Gastrocnemius medialis (tissue), 4 donors: ENCODE measurements at regions not wholly inside any gene's neighbourhood (a gene's known extent, or its start where the extent isn't known, plus 50 kb on each side); places are given as distances from the start of the nearest gene placed in this dataset.

Experiments
- POLR2A ChIP-seq, 2 donors: fragments of 450-650 bp; IDR thresholded peaks; one replicate each; pipeline ENCODE4 v1.6.1; 2017; ENCODE audit warnings: antibody characterized with exemption in 2 of 2, mild to moderate bottlenecking in 2 of 2, moderate library complexity in 2 of 2
- TF ChIP-seq, protein P1 (sequence below), 5 experiments: fragments of 450-650 bp in 3 of 5; fragments of 200-600 bp in 2 of 5; sonication (generic) in 2 of 5; IDR thresholded peaks in 4 of 5; conservative IDR thresholded peaks in 1 of 5; 1 replicate in 4 of 5; 2 replicates in 1 of 5; pipeline ENCODE4 v1.5.1; 2016 to 2019; ENCODE audit warnings: antibody characterized with exemption in 5 of 5, mild to moderate bottlenecking in 3 of 5, moderate library complexity in 3 of 5

DNA sequence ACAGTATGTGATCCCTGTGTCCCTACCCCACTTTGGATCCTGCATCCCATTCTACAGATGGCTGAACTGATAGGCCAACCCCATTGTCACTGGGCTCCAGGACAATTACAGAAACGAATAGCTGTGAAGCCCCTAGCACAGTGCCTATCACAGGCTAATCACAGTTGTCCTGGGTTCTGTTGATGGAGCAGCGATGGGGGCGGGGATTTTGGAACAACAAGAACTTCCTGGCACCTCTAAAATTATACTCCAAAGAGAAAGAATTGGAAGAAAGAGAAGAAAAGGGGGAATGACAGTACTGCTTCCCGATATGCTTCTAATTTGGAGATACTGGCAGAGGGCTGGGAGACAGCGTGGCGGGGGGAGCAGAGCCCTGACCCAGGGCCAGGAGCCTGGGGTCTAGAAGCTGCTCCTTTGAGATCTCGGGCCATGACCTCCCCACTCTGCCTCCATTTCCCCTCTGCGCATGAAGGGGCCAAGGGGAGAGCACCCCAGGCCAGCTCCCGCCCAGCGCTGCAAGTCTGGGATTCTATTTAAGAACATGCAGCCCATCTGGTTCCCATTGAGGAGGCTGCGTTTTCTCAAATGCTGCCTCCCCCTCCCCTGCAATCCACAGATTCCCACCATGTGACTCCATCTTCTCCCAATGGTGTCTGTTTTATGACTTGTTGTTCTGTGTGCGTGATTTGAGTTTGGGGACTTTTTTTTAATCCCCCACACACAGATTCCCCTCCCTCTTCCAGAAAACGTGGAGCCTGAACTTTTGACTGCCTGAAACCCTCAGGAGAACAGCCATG lies 202.7 kb downstream of the CYP26B1 start:
- TF ChIP-seq POLR2A (IDR thresholded peaks at IDR 0.05): no peak
- TF ChIP-seq, protein P1, sequence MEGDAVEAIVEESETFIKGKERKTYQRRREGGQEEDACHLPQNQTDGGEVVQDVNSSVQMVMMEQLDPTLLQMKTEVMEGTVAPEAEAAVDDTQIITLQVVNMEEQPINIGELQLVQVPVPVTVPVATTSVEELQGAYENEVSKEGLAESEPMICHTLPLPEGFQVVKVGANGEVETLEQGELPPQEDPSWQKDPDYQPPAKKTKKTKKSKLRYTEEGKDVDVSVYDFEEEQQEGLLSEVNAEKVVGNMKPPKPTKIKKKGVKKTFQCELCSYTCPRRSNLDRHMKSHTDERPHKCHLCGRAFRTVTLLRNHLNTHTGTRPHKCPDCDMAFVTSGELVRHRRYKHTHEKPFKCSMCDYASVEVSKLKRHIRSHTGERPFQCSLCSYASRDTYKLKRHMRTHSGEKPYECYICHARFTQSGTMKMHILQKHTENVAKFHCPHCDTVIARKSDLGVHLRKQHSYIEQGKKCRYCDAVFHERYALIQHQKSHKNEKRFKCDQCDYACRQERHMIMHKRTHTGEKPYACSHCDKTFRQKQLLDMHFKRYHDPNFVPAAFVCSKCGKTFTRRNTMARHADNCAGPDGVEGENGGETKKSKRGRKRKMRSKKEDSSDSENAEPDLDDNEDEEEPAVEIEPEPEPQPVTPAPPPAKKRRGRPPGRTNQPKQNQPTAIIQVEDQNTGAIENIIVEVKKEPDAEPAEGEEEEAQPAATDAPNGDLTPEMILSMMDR (IDR thresholded peaks at IDR 0.05 in 4 of 5, conservative IDR thresholded peaks at IDR 0.05 in 1 of 5): no peak
